Activated CD4-positive, alpha-beta memory T cell treated with anti-CD3 and anti-CD28 coated beads, Interleukin-2, amount 10 ng/mL, durations not matched to agents 7 days and 5 days (primary cell): ENCODE measurements at regions not wholly inside any gene's neighbourhood (a gene's known extent, or its start where the extent isn't known, plus 50 kb on each side); places are given as distances from the start of the nearest gene placed in this dataset.

Experiments used
- CTCF ChIA-PET: fragments of 350-600 bp; sonication (Branson Sonifier 250); formaldehyde crosslinking; loops from one replicate; lab custom pipeline; 2021; ENCODE audit warnings: antibody characterized with exemption, inconsistent platforms; lab: Charles Lee
- POLR2A ChIA-PET: fragments of 350-600 bp; sonication (Branson Sonifier 250); formaldehyde crosslinking; loops from one replicate; lab custom pipeline; 2021; ENCODE audit warnings: antibody characterized with exemption; lab: Charles Lee
- DNase-seq: peaks from one replicate; pipeline ENCODE4 v3.0.0-alpha.2; 2020
- H3K27ac Mint-ChIP-seq: one replicate; pipeline ENCODE4 v1.8.0; 2021; ENCODE audit warnings: mild to moderate bottlenecking, mixed read lengths
- H3K27me3 Mint-ChIP-seq: one replicate; pipeline ENCODE4 v1.8.0; 2021; ENCODE audit warnings: mixed read lengths
- H3K36me3 Mint-ChIP-seq: one replicate; pipeline ENCODE4 v1.8.0; 2021; ENCODE audit warnings: low read depth, mixed read lengths
- H3K4me1 Mint-ChIP-seq: one replicate; pipeline ENCODE4 v1.8.0; 2021; ENCODE audit warnings: mixed read lengths
- H3K4me3 Mint-ChIP-seq: one replicate; pipeline ENCODE4 v1.8.0; 2021; ENCODE audit warnings: mild to moderate bottlenecking, mixed read lengths
- H3K9me3 Mint-ChIP-seq: one replicate; pipeline ENCODE4 v1.8.0; 2021; ENCODE audit warnings: mixed read lengths

DNA sequence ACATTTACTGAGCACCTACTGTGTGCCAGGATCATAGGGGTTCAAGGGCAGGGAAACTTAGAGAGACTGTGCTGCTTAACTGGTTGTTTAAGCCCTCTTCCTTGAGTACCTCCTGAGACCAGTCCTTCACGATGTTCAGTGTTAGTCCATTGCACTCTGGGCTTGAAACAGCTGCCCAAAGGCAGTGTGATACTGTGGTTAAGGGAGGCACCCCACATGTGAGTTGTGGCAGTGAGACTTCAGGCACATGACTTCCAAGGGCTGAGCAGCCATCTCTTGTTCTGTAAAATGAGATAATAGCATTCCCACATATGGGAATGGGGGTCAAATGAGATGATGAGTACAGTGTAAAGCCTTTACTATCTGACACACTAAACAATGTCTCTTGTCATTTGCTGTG, 75.1 kb downstream of the LINGO1 start:
- no peak overlapping the region for H3K27ac Mint-ChIP-seq

DNA sequence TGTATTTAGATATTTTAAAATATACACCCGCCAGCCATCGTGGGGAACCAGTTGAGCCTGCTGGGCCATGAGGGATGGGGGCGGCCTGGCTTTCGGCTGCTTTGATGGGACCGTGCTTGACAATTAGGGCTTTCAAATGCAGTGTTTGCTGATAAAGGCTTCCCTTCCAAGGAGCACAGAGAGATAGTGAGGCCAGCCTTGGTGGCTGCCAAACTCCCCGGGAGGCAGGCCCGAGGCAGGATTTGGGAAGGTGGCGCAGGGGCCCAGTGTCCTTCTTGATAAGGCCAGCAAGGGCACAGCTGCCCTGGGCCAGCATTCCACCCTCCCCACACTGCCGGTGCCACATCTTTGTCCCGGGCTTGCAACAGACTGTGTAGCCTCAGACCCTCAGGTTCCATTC, 75.6 kb downstream of the LINGO1 start:
- H3K27ac Mint-ChIP-seq, result no peak overlapping the region
- POLR2A ChIA-PET, result no interaction called here
- H3K36me3 Mint-ChIP-seq, result no peaks in the 10 kb centered on the region
- CTCF ChIA-PET, result no interaction called here
- no peak overlapping the region for H3K4me3 Mint-ChIP-seq
- no peaks in the 10 kb centered on the region for H3K4me1 Mint-ChIP-seq
- no peaks in the 10 kb centered on the region for H3K27me3 Mint-ChIP-seq
- H3K9me3 Mint-ChIP-seq, result no peaks in the 10 kb centered on the region
- no peak for DNase-seq

More for the DNA sequence above, 75.1 kb downstream of the LINGO1 start:
- CTCF ChIA-PET, result no interaction called here
- DNase-seq, result no peak
- H3K9me3 Mint-ChIP-seq, result no peaks in the 10 kb centered on the region
- H3K27me3 Mint-ChIP-seq, result no peaks in the 10 kb centered on the region
- POLR2A ChIA-PET, result no interaction called here
- no peaks in the 10 kb centered on the region for H3K4me1 Mint-ChIP-seq
- no peak overlapping the region for H3K4me3 Mint-ChIP-seq
- no peaks in the 10 kb centered on the region for H3K36me3 Mint-ChIP-seq

DNA sequence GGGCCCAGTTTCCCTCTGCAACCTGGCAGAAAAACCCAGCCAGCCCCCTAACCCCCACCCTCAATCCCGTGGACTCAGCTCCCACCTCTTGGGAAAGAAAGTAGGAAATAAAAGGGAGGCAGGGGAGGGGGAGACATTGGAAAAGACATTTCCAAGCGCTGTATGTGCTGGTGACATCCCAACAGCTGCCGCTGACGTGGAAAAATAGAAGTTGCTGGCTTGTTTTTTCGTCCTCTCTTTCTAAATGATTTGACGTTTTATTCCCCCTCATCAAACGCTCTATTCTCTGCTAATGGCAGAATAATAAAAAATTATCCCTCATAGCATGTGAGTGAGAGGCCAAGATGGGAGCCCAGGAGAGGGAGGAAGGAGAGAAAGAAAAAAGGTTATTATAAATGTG, 76.1 kb downstream of the LINGO1 start:
- Mint-ChIP-seq H3K9me3 (no peaks in the 10 kb centered on the region), H3K27ac (no peak overlapping the region), H3K27me3 (no peaks in the 10 kb centered on the region), H3K4me1 (no peaks in the 10 kb centered on the region), H3K4me3 (no peak overlapping the region), H3K36me3 (no peaks in the 10 kb centered on the region)
- ChIA-PET POLR2A (interaction anchor here (0.6 kb wide), 1 partner anchor 375 kb away, joined by 3 read pairs; no protein-coding TSS in a partner anchor), CTCF (no interaction called here)
- DNase-seq, result no peak

- CTCF ChIA-PET, result no interaction called here
- H3K9me3 Mint-ChIP-seq, result no peaks in the 10 kb centered on the region
- H3K27me3 Mint-ChIP-seq, result no peaks in the 10 kb centered on the region
- H3K4me3 Mint-ChIP-seq, result no peak overlapping the region
- H3K27ac Mint-ChIP-seq, result no peak overlapping the region
- no peaks in the 10 kb centered on the region for H3K4me1 Mint-ChIP-seq
- no peaks in the 10 kb centered on the region for H3K36me3 Mint-ChIP-seq
- POLR2A ChIA-PET, result no interaction called here
- DNase-seq, result no peak
Observed at GRCh38 chr15:77555232-77555631, 77.5 kb downstream of the LINGO1 start.

DNA sequence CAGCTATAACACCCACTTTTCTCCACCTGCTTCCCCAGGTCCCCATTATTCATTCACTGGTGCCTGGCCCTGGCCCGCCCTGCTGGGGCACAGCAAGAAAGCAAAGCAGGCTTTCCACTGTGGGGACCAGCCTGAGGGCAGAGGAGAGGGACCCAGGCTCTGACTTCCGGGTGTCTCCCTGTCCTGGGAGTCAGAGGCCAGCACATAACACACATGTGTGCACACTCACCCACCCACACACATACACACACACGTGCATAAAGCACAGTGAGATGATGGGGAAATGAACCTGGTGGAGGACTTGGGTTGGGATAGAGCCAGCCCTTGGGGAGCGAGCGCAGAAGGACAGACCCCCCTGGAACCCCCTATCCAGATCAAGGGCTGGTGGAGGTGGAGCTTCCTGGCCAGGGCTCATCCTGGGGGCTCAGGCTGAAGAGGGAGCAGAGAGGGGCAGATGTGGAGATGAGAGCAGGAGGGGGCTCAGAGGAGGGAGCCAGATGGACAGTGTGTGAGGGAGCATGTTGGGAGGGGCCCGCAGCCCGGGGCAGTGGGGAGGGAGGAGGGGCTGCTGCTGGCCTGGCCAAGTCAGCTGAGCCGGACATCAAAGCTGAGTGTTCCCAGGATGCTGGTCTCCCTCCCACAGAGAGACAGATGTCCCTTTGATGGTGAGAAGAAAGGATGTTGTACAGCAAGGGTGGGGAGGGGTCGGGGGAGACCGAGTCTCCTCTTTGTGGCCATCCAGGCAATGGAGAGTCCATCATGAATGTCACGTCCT, 78.2 kb downstream of the LINGO1 start:
- POLR2A ChIA-PET, result no interaction called here
- CTCF ChIA-PET, result no interaction called here
- Mint-ChIP-seq H3K27ac (no peak overlapping the region), H3K36me3 (no peaks in the 10 kb centered on the region), H3K4me1 (no peaks in the 10 kb centered on the region), H3K9me3 (no peaks in the 10 kb centered on the region), H3K4me3 (no peak overlapping the region), H3K27me3 (no peaks in the 10 kb centered on the region)
- DNase-seq, result no peak

DNA sequence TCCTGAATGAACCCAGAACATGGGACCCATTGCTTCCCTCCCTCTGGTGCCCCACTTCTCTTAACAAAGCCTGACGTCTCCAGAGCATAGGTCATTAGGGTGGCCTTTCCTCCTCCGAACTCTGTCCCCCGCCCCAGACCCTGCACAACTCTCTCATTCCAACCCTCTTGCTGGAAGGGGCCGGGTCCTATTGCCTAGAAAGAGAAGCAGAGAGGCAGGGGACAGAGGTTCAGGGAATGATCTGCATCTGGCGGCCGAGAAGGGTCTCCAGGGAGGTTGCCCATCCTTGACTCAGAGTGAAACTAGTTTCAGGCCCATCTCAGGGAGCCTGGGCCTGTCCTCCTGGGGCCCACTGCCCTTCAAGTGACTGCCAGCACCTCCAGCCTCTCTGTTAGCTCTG, 79.0 kb downstream of the LINGO1 start:
- H3K27ac Mint-ChIP-seq, result no peak overlapping the region
- DNase-seq, result no peak
- CTCF ChIA-PET, result no interaction called here
- no peak overlapping the region for H3K4me3 Mint-ChIP-seq
- H3K9me3 Mint-ChIP-seq, result no peaks in the 10 kb centered on the region
- H3K4me1 Mint-ChIP-seq, result no peaks in the 10 kb centered on the region
- H3K27me3 Mint-ChIP-seq, result no peaks in the 10 kb centered on the region
- no peaks in the 10 kb centered on the region for H3K36me3 Mint-ChIP-seq
- POLR2A ChIA-PET, result no interaction called here

DNA sequence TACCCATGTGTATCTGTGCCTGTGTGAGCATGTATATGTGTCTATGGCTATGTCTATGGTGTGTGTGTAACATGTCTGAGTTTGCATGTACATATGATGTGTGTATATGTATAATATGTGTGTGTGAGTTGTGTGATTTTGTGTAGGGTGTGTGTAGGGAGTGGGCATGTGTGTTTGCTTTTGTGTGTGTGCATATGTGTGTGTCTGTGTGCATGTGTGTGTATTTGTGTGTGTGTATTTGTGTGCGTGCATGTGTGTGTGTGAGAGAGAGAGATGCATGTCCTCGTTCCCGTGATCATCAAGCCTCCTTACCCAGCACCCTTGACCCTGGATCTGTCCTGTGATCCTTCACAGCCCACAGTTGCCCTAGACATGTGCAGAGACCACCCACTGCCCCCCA, 79.5 kb downstream of the LINGO1 start:
- H3K36me3 Mint-ChIP-seq, result no peaks in the 10 kb centered on the region
- H3K4me3 Mint-ChIP-seq, result no peak overlapping the region
- CTCF ChIA-PET, result no interaction called here
- no peaks in the 10 kb centered on the region for H3K9me3 Mint-ChIP-seq
- no peak overlapping the region for H3K27ac Mint-ChIP-seq
- POLR2A ChIA-PET, result no interaction called here
- H3K27me3 Mint-ChIP-seq, result no peaks in the 10 kb centered on the region
- no peaks in the 10 kb centered on the region for H3K4me1 Mint-ChIP-seq
- DNase-seq, result no peak

DNA sequence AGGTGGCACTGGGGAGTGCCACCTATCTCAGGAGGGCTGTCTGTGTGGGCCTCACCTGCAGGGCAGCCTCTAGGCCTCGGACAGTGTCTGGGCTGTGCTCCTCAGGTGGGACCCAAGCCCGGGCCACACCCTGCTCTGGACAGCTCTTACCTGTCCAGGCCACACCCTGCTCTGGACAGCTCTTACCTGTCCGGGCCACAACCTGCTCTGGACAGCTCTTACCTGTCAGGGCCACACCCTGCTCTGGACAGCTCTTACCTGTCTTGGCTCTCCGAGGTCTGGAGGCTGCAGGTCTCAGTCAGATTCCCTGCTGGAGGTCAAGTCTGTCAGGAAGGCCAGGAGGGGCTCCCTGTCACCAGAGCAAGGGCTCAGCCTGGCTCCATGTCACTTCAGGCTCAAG, 80.6 kb downstream of the LINGO1 start:
- Mint-ChIP-seq H3K27ac (no peak overlapping the region), H3K9me3 (no peaks in the 10 kb centered on the region), H3K27me3 (no peaks in the 10 kb centered on the region), H3K4me3 (no peak overlapping the region), H3K4me1 (no peaks in the 10 kb centered on the region), H3K36me3 (no peaks in the 10 kb centered on the region)
- ChIA-PET POLR2A (no interaction called here), CTCF (interaction anchor here (1.1 kb wide), 1 partner anchor 9 kb away, joined by 4 read pairs; no protein-coding TSS in a partner anchor)
- DNase-seq, result no peak

DNA sequence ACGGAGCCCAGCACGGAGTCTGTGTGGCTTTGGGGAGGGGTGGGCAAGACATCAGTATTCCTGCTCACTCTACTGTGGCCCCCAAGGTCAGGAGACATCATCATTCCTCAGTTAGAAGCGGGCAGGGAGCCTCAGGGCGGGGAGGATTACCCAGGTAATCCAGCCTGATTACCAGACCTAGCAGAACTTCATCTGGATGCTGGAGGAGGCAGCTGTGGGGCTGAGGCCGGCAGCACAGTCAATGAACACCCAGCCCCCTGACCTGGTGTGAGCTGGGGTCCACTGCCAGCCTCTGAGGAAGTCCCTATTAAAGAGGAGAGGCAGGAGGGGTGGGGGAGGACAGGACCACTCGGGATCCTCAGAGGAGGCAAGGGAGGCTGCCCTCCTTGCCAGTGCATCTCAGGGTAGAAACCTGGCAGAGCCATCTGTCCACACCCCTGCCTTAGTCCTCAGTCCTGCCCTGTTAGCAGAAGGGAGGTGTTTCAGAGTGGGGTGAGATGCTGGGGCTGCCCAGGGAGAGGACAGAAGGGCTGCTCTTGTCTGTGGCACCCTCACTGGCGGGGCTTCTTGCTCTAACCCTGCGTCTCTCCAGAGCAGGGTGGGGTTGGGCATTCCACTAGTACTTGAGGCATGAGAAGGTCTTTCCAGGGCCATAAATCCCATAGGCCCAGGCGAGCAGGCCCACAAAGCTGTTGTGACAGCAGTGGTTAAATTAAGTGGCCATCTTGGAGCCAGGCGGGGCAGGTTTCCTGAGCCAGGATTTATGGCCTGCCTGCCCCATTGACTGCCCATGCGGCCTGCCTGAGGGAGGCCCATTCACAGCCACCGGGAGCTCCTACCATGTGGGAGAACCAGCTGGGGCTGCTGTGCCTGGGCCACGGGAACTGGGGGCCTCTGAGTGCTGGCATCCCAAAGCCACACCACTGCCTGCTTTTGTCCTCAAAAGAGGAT, 82.1 kb downstream of the LINGO1 start:
- H3K27ac Mint-ChIP-seq, result no peak overlapping the region
- H3K4me1 Mint-ChIP-seq, result no peaks in the 10 kb centered on the region
- ChIA-PET CTCF (no interaction called here), POLR2A (no interaction called here)
- no peak for DNase-seq
- H3K27me3 Mint-ChIP-seq, result no peaks in the 10 kb centered on the region
- H3K36me3 Mint-ChIP-seq, result no peaks in the 10 kb centered on the region
- no peaks in the 10 kb centered on the region for H3K9me3 Mint-ChIP-seq
- no peak overlapping the region for H3K4me3 Mint-ChIP-seq

DNA sequence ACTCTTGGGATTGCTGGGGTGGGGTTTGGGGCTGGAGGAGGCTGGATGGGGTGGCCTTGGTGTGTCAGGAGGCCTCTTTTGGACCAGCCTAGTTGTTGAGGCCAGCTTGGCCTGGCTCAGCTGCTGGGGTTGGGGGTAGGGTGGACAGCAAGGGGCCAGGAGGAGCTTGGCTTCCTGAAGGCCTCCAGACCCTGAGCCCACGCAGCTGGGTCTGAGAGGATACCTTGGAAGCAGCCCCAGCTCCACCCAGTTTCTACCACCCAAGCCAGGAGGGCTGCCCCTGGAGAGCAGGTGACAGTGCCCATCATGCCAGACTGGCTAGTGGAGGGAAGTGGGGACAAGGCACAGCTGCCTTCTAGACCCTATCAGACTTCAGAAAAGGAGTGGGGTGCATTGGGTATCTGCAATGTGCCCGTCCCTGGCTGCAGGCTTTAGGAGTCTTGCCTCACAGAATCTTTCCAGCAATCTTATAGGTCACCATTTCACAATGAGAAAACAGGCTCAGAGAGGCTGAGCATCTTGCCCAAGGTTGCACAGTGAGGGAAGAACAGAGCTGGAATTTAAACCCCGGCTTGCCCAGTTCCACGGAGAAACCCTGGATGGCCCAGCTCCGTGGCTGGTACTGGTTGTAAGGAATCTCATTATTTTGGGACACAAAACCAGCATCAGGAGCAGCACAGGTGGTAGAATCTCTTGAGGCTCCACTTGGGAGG, 83.0 kb downstream of the LINGO1 start:
- Mint-ChIP-seq H3K4me1 (no peaks in the 10 kb centered on the region), H3K4me3 (no peak overlapping the region), H3K27ac (no peak overlapping the region), H3K36me3 (no peaks in the 10 kb centered on the region), H3K27me3 (no peaks in the 10 kb centered on the region), H3K9me3 (no peaks in the 10 kb centered on the region)
- CTCF ChIA-PET, result no interaction called here
- POLR2A ChIA-PET, result no interaction called here
- DNase-seq, result no peak

GRCh38 chr15:77548589-77549557, 83.8 kb downstream of the LINGO1 start:
- DNase-seq, result no peak
- no peaks in the 10 kb centered on the region for H3K4me1 Mint-ChIP-seq
- H3K9me3 Mint-ChIP-seq, result no peaks in the 10 kb centered on the region
- POLR2A ChIA-PET, result no interaction called here
- H3K4me3 Mint-ChIP-seq, result no peak overlapping the region
- no peaks in the 10 kb centered on the region for H3K36me3 Mint-ChIP-seq
- no peaks in the 10 kb centered on the region for H3K27me3 Mint-ChIP-seq
- no peak overlapping the region for H3K27ac Mint-ChIP-seq
- CTCF ChIA-PET, result no interaction called here

- no peaks in the 10 kb centered on the region for H3K36me3 Mint-ChIP-seq
- DNase-seq, result no peak
- POLR2A ChIA-PET, result no interaction called here
- CTCF ChIA-PET, result no interaction called here
- no peaks in the 10 kb centered on the region for H3K9me3 Mint-ChIP-seq
- no peak overlapping the region for H3K4me3 Mint-ChIP-seq
- no peak overlapping the region for H3K27ac Mint-ChIP-seq
- peaks cover 4% of the 10 kb centered on the region for H3K4me1 Mint-ChIP-seq
- H3K27me3 Mint-ChIP-seq, result no peaks in the 10 kb centered on the region
Observed at GRCh38 chr15:77547801-77548588, 84.7 kb downstream of the LINGO1 start.
